GM18951 (cell line): ENCODE measurements at regions not wholly inside any gene's neighbourhood (a gene's known extent, or its start where the extent isn't known, plus 50 kb on each side); places are given as distances from the start of the nearest gene placed in this dataset.

Experiments
- POLR2A ChIP-seq: IDR thresholded peaks from 4 replicates; pipeline ENCODE4 v1.6.1; 2011; ENCODE audit warnings: mild to moderate bottlenecking; ENCODE audit not compliant: insufficient read length, insufficient read depth; ENCODE audit errors: extremely low read depth
- in situ Hi-C: fragments of 300-500 bp; cut with MboI; formaldehyde crosslinking; loops from one replicate; pipeline ENCODE4 v1.12.0; 2022; ENCODE audit warnings: low sequenced_read_pairs, mixed read lengths, inconsistent platforms; ENCODE audit not compliant: unreplicated experiment

GRCh38 chr19:33946535-33947264 lies 150.0 kb downstream of the KCTD15 start:
- in situ Hi-C loops = no loop called here
- TF ChIP-seq POLR2A = no peak

DNA sequence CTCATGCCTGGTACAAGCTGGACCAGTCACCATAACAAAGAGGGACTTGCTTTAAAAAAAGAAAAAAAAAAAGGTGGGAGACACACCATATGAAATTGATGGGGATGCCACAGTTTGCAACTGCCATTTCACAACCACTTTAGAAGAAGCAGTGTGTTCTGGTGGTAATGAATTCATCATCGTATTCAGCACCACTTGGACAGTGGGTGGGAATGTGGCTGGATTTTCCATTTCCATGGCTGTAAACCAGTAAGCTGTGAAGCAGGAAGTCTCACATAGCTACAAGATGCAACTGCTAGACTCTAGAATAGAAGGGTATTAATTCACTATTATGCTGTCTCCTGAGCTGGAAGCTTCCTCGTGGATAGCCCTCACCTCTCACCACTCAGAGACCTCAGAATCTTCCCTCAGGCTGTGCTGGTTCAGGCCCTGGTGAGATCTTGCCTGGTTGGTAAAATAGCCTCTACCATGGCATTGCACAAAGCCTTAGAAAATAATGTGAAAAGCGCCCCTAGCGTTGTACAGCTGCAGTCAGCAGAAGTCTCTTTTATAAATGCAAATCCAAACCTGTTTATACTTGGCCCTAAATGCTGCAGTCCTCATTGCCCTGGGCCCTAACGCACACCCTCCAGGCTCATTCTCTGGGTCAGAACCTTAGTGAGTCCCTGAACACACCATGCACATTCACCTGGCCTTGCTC lies 150.7 kb downstream of the KCTD15 start:
- in situ Hi-C loops = no loop called here
- TF ChIP-seq POLR2A = no peak

- in situ Hi-C loops = no loop called here
- no peak for TF ChIP-seq POLR2A
These were observed 152.1 kb downstream of the KCTD15 start for GRCh38 chr19:33948651-33949335.

DNA sequence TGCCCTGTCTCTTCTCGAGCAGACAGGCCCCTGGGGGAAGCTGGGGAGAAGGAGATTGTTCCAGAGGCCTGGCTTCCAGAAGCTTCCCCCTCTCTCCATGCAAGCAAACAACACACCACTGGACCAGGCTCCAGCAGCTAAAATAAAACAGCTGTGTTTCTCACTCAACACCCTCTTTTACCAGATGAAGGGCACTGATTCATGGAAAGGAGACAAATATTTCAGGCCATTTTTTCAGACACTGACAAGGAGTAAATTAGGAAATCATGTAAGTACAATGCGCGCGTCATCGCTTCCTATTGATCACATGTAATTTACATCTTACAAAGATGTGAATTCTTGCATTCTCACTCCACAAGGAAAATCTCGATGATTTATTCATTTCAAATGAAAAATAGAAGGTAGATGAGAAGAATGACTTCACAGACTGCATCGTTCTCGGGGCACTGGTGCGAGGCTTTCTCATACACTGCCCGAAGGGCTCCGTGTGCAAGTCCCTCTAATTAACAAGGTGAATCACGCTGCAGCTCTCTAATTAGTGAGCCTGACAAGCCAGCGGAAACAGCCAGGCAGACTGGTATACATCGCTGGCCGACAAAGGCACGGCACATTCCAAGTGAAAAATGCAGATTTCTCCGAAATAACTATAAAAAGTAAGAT lies 153.6 kb downstream of the KCTD15 start:
- TF ChIP-seq POLR2A = no peak
- in situ Hi-C loops = no loop called here

GRCh38 chr19:33953023-33953422 lies 156.4 kb downstream of the KCTD15 start:
- in situ Hi-C loops = no loop called here
- no peak for TF ChIP-seq POLR2A

GRCh38 chr19:33953592-33953991 lies 156.9 kb downstream of the KCTD15 start:
- no peak for TF ChIP-seq POLR2A
- in situ Hi-C loops = no loop called here

DNA sequence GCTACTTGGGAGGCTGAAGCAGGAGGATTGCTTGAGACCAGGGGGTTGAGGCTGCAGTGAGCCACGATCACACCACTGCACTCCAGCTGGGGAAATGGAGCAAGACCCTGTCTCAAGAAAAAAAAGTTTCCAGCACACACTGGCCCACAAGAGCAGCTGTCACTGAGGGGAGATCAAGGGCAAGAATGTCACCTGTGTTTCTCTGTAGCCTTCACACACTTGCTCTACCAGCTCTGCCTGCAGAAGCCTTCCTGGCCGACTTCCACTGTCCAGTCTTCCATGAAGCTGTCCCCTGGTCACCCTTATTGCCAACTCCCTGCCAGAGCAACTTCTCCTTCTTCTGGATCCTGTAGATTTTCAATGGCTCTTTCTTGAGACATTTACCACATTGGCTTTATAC lies 158.0 kb downstream of the KCTD15 start:
- no peak for TF ChIP-seq POLR2A
- in situ Hi-C loops = no loop called here

DNA sequence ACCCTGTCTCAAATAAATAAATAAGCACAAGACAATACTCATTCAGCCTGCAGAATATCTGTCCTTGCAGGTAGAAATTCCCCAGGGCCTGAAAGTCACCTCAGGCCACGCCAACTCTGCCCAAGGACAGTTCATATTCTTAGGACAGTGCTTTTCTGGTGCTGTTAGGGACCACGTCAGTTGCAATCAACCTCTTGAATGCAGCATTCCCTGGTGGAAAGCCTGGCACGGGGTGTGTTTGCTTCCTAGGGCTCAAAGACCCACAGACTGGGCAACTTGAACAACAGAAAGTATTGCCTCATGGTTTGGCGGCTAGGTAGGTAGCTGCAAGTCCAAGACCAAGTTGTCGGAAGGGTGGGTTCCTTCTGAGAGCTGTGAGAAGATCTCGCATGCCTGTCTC lies 160.3 kb downstream of the KCTD15 start:
- in situ Hi-C loops = no loop called here
- TF ChIP-seq POLR2A = no peak

DNA sequence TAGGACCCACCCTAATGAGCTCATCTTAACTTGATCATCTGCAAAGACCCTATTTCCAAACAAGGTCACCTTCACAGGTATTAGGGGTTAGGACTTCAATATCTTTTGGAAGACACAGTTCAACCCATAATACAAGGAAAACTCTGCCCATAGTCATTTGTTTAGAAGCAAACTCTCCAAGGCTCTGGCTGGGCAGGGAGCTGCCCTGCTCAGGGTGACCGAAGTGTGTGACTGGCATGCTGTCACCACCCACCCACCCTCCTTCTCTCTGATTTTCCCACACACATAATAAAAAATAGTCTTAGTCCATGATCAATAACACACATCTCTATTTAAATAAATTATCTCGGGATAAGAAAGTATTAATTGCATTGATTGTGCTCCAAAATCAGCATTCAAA lies 161.1 kb downstream of the KCTD15 start:
- TF ChIP-seq POLR2A = no peak
- in situ Hi-C loops = no loop called here

DNA sequence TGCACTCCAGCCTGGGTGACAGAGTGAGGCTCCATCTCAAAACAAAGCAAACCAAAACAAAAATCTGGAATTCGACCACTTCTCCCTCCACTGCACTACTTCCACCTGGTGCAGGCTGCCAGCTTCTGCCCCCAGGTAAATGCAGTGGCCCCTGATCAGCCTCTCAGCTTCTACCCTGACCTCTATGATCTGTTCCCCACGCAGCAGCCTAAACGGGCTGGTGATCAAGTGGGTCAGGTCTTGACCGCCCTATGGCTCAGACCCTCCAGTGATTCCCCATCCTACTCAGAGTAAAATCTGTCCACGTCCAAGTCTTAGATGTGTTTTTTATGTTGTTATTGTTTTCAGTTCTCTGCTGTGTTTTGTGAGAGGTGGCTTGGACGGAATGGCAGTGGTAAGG lies 163.9 kb downstream of the KCTD15 start:
- in situ Hi-C loops = no loop called here
- TF ChIP-seq POLR2A = no peak

DNA sequence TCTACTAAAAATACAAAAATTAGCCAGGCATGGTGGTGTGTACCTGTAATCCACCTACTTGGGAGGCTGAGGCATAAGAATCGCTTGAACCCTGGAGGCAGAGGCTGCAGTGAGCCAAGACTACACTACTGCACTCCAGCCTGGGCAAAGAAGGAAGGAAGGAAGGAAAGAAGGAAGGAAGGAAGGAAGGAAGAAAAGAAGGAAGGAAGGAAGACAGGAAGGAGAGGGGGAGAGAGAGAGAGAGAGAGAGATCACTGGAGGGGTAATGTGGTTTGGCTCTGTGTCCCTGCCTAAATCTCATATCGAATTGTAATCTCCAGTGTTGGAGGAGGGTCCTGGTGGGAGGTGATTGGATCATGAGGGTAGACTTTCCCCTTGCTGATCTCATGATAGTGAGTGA lies 165.5 kb downstream of the KCTD15 start:
- in situ Hi-C loops = no loop called here
- no peak for TF ChIP-seq POLR2A

GRCh38 chr19:33963514-33963913 lies 166.8 kb downstream of the KCTD15 start:
- in situ Hi-C loops = no loop called here
- no peak for TF ChIP-seq POLR2A

- in situ Hi-C loops = no loop called here
- TF ChIP-seq POLR2A = no peak
These were observed 174.4 kb downstream of the KCTD15 start for GRCh38 chr19:33971073-33971472.
